Uterus (tissue), 2 donors: ENCODE measurements at regions not wholly inside any gene's neighbourhood (a gene's known extent, or its start where the extent isn't known, plus 50 kb on each side); places are given as distances from the start of the nearest gene placed in this dataset.

ENCODE experiments used
- CTCF ChIP-seq, 4 experiments: fragments of 200-600 bp in 2 of 4; fragments of 450-650 bp in 2 of 4; sonication (generic) in 2 of 4; IDR thresholded peaks; one replicate each; pipeline ENCODE4 v1.5.1; 2016 to 2019; ENCODE audit warnings: antibody characterized with exemption in 4 of 4, mild to moderate bottlenecking in 2 of 4, moderate library complexity in 1 of 4
- POLR2A ChIP-seq, 2 donors: fragments of 450-650 bp; IDR thresholded peaks; one replicate each; pipeline ENCODE4 v1.6.1; 2016; ENCODE audit warnings: antibody characterized with exemption in 2 of 2, mild to moderate bottlenecking in 1 of 2, moderate library complexity in 1 of 2

GRCh38 chr2:160882906-160883305 is 277.3 kb upstream of the TANK start:
- TF ChIP-seq CTCF (IDR thresholded peaks at IDR 0.05) (no peak), POLR2A (IDR thresholded peaks at IDR 0.05) (no peak)
